GM21360 (cell line): ENCODE measurements at regions not wholly inside any gene's neighbourhood (a gene's known extent, or its start where the extent isn't known, plus 50 kb on each side); places are given as distances from the start of the nearest gene placed in this dataset.
A peak's percentile ranks its signal among the peaks of the same experiment; 100 is the strongest.

Experiments used
- ATAC-seq: cut with Tn5 transposase; IDR thresholded peaks from one replicate; pipeline ENCODE4 v1.9.1; 2021; ENCODE audit warnings: mild to moderate bottlenecking, moderate library complexity; ENCODE audit not compliant: unreplicated experiment

DNA sequence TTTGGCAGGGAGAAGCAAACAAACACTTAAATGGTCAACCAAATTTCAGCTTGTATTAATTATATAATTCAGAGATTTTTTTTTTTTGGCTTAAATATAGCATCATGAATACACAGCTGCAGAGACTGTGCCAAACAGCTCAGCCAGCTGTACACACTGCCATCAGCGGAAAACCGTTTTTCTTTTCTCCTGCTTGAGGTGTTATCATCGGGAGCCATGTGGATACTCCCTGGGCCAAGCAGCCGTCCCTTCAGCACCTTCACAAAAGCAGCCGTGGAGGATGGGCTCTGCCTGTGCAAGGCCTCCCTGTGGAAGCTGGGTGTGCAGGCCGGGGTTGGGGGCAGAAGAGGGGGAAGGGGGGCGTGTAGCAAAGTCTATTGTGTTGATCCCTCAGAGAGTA lies 85.0 kb downstream of the NUF2 start:
- no peak for ATAC-seq

GRCh38 chr1:163408262-163408661 lies 86.5 kb downstream of the NUF2 start:
- ATAC-seq, result no peak

- no peak for ATAC-seq
Observed at GRCh38 chr1:163410073-163410999, 88.6 kb downstream of the NUF2 start.

DNA sequence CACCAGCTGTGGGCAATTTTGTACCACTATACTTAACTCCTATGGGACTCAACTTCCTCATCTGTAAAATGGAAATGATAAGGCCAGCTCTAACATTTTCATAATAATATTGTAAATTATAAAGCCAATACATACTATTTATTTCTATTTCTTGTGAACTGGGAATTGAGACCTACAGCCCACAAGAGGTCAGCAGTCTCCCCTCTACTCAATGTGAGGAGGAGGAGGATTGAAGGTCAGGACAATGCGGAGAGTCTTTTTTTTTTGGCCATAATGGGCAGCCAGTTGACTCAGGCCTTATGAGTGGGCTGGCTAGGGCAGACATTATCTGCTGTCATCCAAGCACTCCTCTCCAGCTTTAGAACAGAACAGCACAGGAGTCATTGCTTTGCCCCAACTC lies 90.5 kb downstream of the NUF2 start:
- no peak for ATAC-seq

DNA sequence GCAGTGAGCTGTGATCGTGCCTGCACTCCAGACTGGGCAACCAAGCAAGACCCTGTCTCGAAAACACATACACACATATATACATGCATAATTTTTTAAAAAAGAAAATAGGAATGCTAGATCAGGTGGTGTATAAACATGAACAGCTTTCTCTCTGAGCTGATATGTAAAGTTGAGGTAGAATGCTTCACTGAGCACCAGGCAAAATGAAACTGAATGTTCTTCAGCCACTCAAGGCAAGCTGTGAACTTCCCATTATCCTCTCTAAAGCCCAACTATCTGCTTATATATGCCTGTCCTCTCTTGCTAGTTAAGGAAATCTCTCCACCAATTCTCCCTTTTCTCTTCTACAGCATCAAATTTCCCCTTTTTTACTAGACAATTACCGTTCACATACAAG lies 93.0 kb downstream of the NUF2 start:
- peak; percentile 92 for ATAC-seq

DNA sequence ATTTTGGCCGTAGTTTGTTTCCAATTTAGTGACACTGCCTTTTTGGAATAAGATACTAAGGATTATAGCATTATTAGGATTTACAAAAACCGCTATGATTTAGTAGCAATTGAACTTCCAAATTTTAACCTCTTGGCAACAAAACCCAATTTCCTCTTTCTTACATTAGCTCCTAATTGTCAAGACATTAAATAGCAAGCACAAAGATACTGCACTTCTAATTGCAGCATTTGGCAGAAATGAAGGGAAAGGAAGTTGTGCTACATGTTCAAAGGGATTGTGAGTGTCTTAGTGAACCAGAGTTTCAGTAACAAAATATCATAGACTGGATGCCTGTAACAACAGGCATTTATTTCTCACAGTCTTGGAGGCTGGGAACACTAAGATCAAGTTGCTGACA lies 99.9 kb downstream of the NUF2 start:
- ATAC-seq, result no peak

GRCh38 chr1:163422738-163423404 lies 101.1 kb downstream of the NUF2 start:
- ATAC-seq, result no peak

DNA sequence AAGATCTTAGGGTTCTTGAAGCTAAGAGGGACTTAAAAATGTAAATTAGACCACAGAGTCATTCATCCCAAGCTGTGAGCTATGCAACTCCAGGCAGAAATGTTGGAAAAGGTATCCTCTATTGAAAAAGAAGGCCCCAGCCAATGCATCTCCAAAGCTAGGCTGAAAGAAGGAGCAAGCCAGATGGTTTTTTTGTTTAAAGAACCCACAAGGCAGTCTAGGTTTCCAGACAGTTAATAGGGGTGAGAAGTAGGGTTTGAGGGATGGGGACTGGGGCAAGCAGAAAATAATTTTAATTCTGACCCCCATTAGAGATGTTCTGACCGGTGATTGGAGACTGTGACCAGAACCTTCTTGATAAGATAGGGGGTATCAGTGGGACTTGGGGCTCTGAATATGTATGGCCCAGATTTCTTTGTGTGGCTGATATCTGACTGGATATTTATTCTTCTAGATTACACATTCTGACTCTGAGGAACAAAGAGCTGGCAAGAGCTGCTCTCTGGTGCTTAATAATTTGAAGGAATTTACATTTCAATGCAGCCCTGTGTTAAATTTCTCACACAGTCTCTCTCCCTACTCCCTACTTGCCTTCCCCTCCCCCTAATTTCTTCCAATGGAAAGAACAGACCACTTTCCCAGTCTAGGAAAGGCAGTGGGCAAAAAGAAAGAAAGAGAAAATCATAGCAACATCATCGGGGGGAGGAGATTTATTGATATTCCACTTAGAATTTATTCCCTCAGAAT lies 104.9 kb downstream of the NUF2 start:
- no peak for ATAC-seq

DNA sequence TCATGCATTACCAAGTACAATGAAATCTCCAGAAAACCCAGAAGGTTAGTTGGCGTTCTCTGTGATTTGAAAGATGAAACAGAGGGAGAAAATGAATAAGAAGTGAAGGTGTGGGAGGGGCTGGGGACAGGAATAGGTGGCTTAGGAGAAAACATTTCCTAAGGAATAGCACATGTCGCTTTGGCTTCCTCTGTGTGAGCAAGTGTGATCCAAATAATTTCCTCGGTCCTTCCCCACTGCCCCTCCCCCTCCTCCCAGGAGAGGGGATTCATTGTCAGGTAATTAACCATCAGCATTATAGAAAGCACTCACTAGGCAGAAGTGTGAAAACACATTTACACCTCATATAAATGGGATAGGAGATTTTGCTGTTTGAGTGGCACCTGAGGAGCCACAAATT lies 105.5 kb downstream of the NUF2 start:
- ATAC-seq, result no peak

- ATAC-seq, result no peak
Observed at GRCh38 chr1:163436140-163436812, 114.5 kb downstream of the NUF2 start.

DNA sequence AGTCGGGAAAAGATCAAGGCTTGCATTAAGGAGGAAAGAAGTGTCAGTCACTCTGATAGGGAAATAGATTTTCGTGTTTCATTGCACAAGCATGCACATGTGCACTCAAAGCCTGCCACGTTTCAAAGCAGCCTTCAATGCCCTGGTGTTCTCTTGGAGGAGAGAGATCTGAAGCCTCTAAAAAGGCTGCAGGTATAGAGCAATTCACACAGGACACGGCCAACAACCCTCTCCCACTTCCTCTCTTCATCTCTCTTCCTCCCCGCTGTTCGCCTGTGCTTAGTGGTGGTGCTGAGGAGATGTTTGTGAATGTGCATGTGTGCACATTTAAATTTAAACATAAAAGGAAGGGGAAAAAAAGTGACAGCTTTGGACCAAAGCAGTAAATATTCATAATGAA lies 117.7 kb downstream of the NUF2 start:
- ATAC-seq, result no peak

DNA sequence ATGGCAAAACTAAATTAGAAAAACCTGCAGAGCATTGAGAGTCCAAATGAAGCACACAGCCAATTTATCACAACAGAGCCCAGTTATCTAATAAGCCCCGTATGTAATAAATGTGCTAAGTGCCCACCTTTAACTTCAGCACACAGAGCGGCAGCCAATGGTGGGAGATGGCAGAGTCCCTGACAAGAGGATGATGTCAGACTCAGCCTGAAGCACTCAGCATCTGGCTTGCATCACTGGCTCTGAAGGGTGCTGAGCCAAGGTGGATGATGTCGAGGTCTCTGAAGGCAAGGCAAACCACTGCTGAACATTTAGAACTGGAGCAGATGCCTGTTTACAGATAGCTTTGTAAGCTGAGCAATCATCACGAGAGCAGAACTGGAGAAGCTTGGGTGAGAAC lies 118.3 kb downstream of the NUF2 start:
- ATAC-seq, result no peak

- ATAC-seq, result no peak
Observed at GRCh38 chr1:163442231-163442879, 120.6 kb downstream of the NUF2 start.

DNA sequence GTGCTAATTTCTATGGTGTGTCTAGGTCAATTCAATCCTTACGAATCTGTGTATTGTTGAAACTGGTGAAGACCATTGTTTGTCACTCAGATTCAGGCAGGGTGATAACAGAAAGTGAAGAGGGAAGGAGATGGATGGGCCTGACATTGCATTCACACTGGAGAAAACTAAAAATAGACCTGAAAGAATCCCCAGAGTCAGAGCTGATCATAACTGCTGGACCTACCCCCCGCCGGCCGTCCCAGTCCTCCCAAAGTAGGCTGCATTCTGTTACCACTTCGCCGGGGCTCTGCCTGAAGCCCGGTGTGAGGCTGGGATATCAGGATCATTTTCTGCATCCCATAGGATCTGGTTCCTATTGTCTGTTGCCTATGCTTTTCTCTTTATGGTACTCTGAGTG lies 121.1 kb downstream of the NUF2 start:
- ATAC-seq, result no peak

DNA sequence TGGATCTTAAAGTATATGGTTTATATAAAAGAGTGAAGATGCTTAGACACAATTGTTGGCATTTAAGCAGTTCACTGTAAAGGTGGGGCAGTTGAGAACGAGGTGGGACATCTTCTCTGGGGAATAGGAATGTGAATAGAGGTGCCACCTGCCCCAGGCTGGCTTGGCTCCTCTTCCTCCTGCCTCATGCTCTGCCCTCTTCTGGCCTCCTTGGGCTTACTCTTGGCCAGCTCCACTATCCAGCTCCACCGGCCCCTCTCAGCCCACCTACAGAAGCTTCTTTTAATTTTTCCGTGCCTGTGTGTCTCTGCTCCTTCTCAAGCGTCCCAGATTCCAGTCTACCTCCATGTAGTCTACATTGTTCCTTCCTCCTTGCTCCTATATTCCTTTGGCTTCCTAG lies 122.1 kb downstream of the NUF2 start:
- no peak for ATAC-seq

GRCh38 chr1:163444665-163445064 lies 122.9 kb downstream of the NUF2 start:
- no peak for ATAC-seq

- no peak for ATAC-seq
Observed at GRCh38 chr1:163450986-163451385, 129.2 kb downstream of the NUF2 start.

- ATAC-seq, result no peak
Observed at GRCh38 chr1:163459539-163459938, 137.8 kb downstream of the NUF2 start.

GRCh38 chr1:163467289-163467688 lies 145.5 kb downstream of the NUF2 start:
- no peak for ATAC-seq

DNA sequence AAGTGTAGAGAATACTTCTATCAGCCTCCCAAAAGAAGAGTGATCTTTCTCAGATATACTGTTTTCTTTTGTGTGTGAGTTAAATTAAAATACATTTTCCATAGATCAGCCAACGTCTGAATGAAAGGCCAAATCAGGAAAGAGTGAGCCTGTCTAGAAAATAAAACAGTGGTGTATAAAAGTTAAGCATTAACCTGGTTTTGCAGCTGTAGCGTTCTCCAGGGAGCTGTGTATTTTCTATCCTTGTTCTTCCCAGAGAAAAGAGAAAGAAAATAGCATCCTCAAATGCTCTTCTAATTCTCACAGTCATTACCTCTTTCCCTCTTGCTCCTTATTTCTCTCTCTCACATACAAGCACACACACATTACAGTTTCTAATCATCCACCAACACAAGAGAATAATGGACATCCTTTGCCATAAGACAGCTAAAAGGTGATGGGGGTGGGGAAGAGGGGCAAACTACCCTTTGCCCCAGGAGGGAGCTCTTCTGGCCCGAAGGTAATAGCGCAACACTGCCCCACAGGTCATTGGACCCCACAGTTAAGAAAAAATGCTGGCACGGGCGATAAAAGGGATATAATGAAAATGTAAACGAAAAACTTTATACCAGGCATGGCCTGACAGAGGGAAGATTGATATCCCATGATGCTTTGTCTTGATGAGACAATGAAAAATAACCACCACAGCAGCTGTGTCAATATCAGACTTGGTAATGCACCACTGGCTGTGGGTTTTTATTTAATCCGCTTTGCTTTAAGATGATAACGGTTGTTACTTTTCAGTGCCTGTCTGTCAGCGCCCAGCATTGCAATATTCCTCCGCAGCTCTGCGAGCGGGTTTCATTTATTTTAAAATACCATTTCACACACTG lies 150.3 kb downstream of the NUF2 start:
- no peak for ATAC-seq
